ENCODE measurements at regions not wholly inside any gene's neighbourhood (a gene's known extent, or its start where the extent isn't known, plus 50 kb on each side); places are given as distances from the start of the nearest gene placed in this dataset.
"Not testable (repeated sequence)": the region's sequence is repeated elsewhere in the genome, so short reads cannot be mapped to it uniquely, and the experiment has no call there.

- Histone ChIP-seq H3K27me3 (ENCODE audit: insufficient read depth, low read length) (peaks cover 10% of the 10 kb centered on the region), H3K36me3 (ENCODE audit: insufficient read depth, low read length) (no peaks in the 10 kb centered on the region), H3K4me1 (ENCODE audit: insufficient read depth, low read length) (no peaks in the 10 kb centered on the region), H2AFZ (ENCODE audit: low read length) (no peak overlapping the region), H4K20me1 (ENCODE audit: insufficient read depth, low read length) (no peaks in the 10 kb centered on the region), H3K4me3 (ENCODE audit: insufficient read depth, low read length) (no peak overlapping the region), H3K9me3 (ENCODE audit: low read depth, low read length) (no peaks in the 10 kb centered on the region), H3K27ac (ENCODE audit: low read depth, low read length) (no peak overlapping the region), H3K4me2 (ENCODE audit: insufficient read depth, low read length) (no peak overlapping the region), H3K79me2 (ENCODE audit: insufficient read depth, low read length) (no peaks in the 10 kb centered on the region)
- no peak for DNase-seq (ENCODE audit: insufficient read length, low spot score, missing footprints)
- no peak for TF ChIP-seq CTCF (IDR thresholded peaks at IDR 0.05; ENCODE audit: extremely low read depth, low read depth, low read length)
Measured at GRCh38 chr2:236834284-236834683, 251.4 kb upstream of the COPS8 start.

- Histone ChIP-seq H4K20me1 (ENCODE audit: insufficient read depth, low read length) (no peaks in the 10 kb centered on the region), H3K4me1 (ENCODE audit: insufficient read depth, low read length) (peaks cover under 1% of the 10 kb centered on the region), H3K36me3 (ENCODE audit: insufficient read depth, low read length) (no peaks in the 10 kb centered on the region), H3K4me3 (ENCODE audit: insufficient read depth, low read length) (no peak overlapping the region), H2AFZ (ENCODE audit: low read length) (no peak overlapping the region), H3K9me3 (ENCODE audit: low read depth, low read length) (no peaks in the 10 kb centered on the region), H3K4me2 (ENCODE audit: insufficient read depth, low read length) (no peak overlapping the region), H3K27ac (ENCODE audit: low read depth, low read length) (no peak overlapping the region), H3K27me3 (ENCODE audit: insufficient read depth, low read length) (peaks cover 12% of the 10 kb centered on the region), H3K79me2 (ENCODE audit: insufficient read depth, low read length) (no peaks in the 10 kb centered on the region)
- TF ChIP-seq CTCF (IDR thresholded peaks at IDR 0.05; ENCODE audit: extremely low read depth, low read depth, low read length), result no peak
- no peak for DNase-seq (ENCODE audit: insufficient read length, low spot score, missing footprints)
Measured at GRCh38 chr2:236835307-236836024, 250.2 kb upstream of the COPS8 start.

GRCh38 chr2:236836028-236836427 is 249.7 kb upstream of the COPS8 start:
- H3K27me3 ChIP-seq (ENCODE audit: insufficient read depth, low read length), result peaks cover 12% of the 10 kb centered on the region
- H2AFZ ChIP-seq (ENCODE audit: low read length); H3K9me3 ChIP-seq (ENCODE audit: low read depth, low read length); H3K79me2 ChIP-seq (ENCODE audit: insufficient read depth, low read length); DNase-seq (ENCODE audit: insufficient read length, low spot score, missing footprints); H3K36me3 ChIP-seq (ENCODE audit: insufficient read depth, low read length); H3K4me1 ChIP-seq (ENCODE audit: insufficient read depth, low read length); H3K4me3 ChIP-seq (ENCODE audit: insufficient read depth, low read length); H3K4me2 ChIP-seq (ENCODE audit: insufficient read depth, low read length); H3K27ac ChIP-seq (ENCODE audit: low read depth, low read length); H4K20me1 ChIP-seq (ENCODE audit: insufficient read depth, low read length): not testable (repeated sequence)

GRCh38 chr2:236840215-236840614 is 245.5 kb upstream of the COPS8 start:
- Histone ChIP-seq H3K9me3 (ENCODE audit: low read depth, low read length) (no peaks in the 10 kb centered on the region), H3K27me3 (ENCODE audit: insufficient read depth, low read length) (peaks cover 15% of the 10 kb centered on the region), H3K79me2 (ENCODE audit: insufficient read depth, low read length) (no peaks in the 10 kb centered on the region), H3K4me2 (ENCODE audit: insufficient read depth, low read length) (no peak overlapping the region), H3K4me1 (ENCODE audit: insufficient read depth, low read length) (peaks cover 5% of the 10 kb centered on the region), H3K4me3 (ENCODE audit: insufficient read depth, low read length) (no peak overlapping the region), H3K36me3 (ENCODE audit: insufficient read depth, low read length) (no peaks in the 10 kb centered on the region), H4K20me1 (ENCODE audit: insufficient read depth, low read length) (no peaks in the 10 kb centered on the region), H3K27ac (ENCODE audit: low read depth, low read length) (no peak overlapping the region), H2AFZ (ENCODE audit: low read length) (no peak overlapping the region)
- DNase-seq (ENCODE audit: insufficient read length, low spot score, missing footprints), result no peak
- TF ChIP-seq CTCF (IDR thresholded peaks at IDR 0.05; ENCODE audit: extremely low read depth, low read depth, low read length), result no peak
